HG03521 (cell line): ENCODE measurements at regions not wholly inside any gene's neighbourhood (a gene's known extent, or its start where the extent isn't known, plus 50 kb on each side); places are given as distances from the start of the nearest gene placed in this dataset.

Experiments used
- ATAC-seq: cut with Tn5 transposase; IDR thresholded peaks from one replicate; pipeline ENCODE4 v1.9.1; 2021; ENCODE audit warnings: mild to moderate bottlenecking, moderate library complexity; ENCODE audit not compliant: unreplicated experiment

GRCh38 chr9:120018037-120018436 lies 561.9 kb downstream of the CDK5RAP2 start:
- ATAC-seq = no peak

GRCh38 chr9:120016231-120016630 lies 563.7 kb downstream of the CDK5RAP2 start:
- ATAC-seq = no peak

GRCh38 chr9:120014796-120015195 lies 565.2 kb downstream of the CDK5RAP2 start:
- no peak for ATAC-seq

- no peak for ATAC-seq
These were observed 570.1 kb downstream of the CDK5RAP2 start for GRCh38 chr9:120009856-120010255.

- ATAC-seq = no peak
These were observed 578.4 kb downstream of the CDK5RAP2 start for GRCh38 chr9:120001536-120001935.

GRCh38 chr9:119998614-119999013 lies 581.4 kb downstream of the CDK5RAP2 start:
- no peak for ATAC-seq

- ATAC-seq = no peak
These were observed 588.2 kb downstream of the CDK5RAP2 start for GRCh38 chr9:119991797-119992196.

- no peak for ATAC-seq
These were observed 593.3 kb downstream of the CDK5RAP2 start for GRCh38 chr9:119986713-119987112.

GRCh38 chr9:119986205-119986604 lies 593.8 kb downstream of the CDK5RAP2 start:
- no peak for ATAC-seq

- no peak for ATAC-seq
These were observed 604.8 kb upstream of the BRINP1 start for GRCh38 chr9:119974026-119974425.

GRCh38 chr9:119968836-119969707 lies 599.8 kb upstream of the BRINP1 start:
- ATAC-seq = peak; percentile 89

GRCh38 chr9:119967867-119968535 lies 598.8 kb upstream of the BRINP1 start:
- ATAC-seq = no peak

- ATAC-seq = no peak
These were observed 594.6 kb upstream of the BRINP1 start for GRCh38 chr9:119963798-119964372.

GRCh38 chr9:119963258-119963797 lies 594.1 kb upstream of the BRINP1 start:
- ATAC-seq = no peak

- no peak for ATAC-seq
These were observed 592.7 kb upstream of the BRINP1 start for GRCh38 chr9:119961774-119962424.

GRCh38 chr9:119959846-119960545 lies 590.8 kb upstream of the BRINP1 start:
- ATAC-seq = no peak

GRCh38 chr9:119956111-119956510 lies 586.9 kb upstream of the BRINP1 start:
- ATAC-seq = no peak

- no peak for ATAC-seq
These were observed 586.0 kb upstream of the BRINP1 start for GRCh38 chr9:119955276-119955675.

GRCh38 chr9:119951591-119951990 lies 582.4 kb upstream of the BRINP1 start:
- no peak for ATAC-seq

GRCh38 chr9:119951090-119951489 lies 581.9 kb upstream of the BRINP1 start:
- no peak for ATAC-seq
